H1 (cell line): ENCODE measurements at regions not wholly inside any gene's neighbourhood (a gene's known extent, or its start where the extent isn't known, plus 50 kb on each side); places are given as distances from the start of the nearest gene placed in this dataset.

ENCODE experiments used
- ASH2L ChIP-seq: fragments of 200-600, 300-600 bp; sonication (generic); IDR thresholded peaks from one replicate; pipeline ENCODE4 v1.7.1; 2017; ENCODE audit warnings: low read length
- ATF3 ChIP-seq: IDR thresholded peaks from 2 replicates; pipeline ENCODE4 v1.6.1; 2011; ENCODE audit warnings: low read depth, mild to moderate bottlenecking, low read length; ENCODE audit not compliant: insufficient read depth
- FOSL1 ChIP-seq: IDR thresholded peaks from 2 replicates; pipeline ENCODE4 v1.6.1; 2011; ENCODE audit warnings: mild to moderate bottlenecking, low read depth, low read length, moderate library complexity; ENCODE audit not compliant: insufficient read depth
- HDAC2 ChIP-seq, 2 experiments: fragments of 300-600 bp in 1 of 2; sonication (generic) in 1 of 2; IDR thresholded peaks; 2 replicates each; pipeline ENCODE4 v1.6.1; 2011 to 2012; ENCODE audit warnings: low read depth in 2 of 2, low read length in 2 of 2, mild to moderate bottlenecking in 2 of 2, moderate library complexity in 2 of 2, borderline replicate concordance in 1 of 2, inconsistent platforms in 1 of 2
- KDM1A ChIP-seq: fragments of 200-600, 300-600 bp; sonication (generic); IDR thresholded peaks from 2 replicates; pipeline ENCODE4 v1.7.1; 2016; ENCODE audit warnings: mild to moderate bottlenecking, low read length, borderline replicate concordance
- POLR2A ChIP-seq, 2 experiments: IDR thresholded peaks; 1 replicate in 1 of 2; 2 replicates in 1 of 2; pipeline ENCODE4 v1.6.1; 2011; ENCODE audit warnings: low read depth in 2 of 2, low read length in 2 of 2, mild to moderate bottlenecking in 2 of 2; ENCODE audit errors: control extremely low read depth in 1 of 2
- RNF2 ChIP-seq: fragments of 200-900, 300-1000 bp; sonication (generic); IDR thresholded peaks from 2 replicates; pipeline ENCODE4 v1.7.1; 2016; ENCODE audit warnings: borderline replicate concordance, low read depth, mild to moderate bottlenecking, antibody characterized with exemption, low read length; ENCODE audit not compliant: poor library complexity, severe bottlenecking; ENCODE audit errors: missing control alignments
- SRF ChIP-seq: IDR thresholded peaks from 2 replicates; pipeline ENCODE4 v1.6.1; 2011; ENCODE audit warnings: mild to moderate bottlenecking, low read depth, low read length, moderate library complexity

GRCh38 chr7:119096683-119097082, 872.2 kb downstream of the ANKRD7 start (continued):
- no peak for TF ChIP-seq ATF3
- no peak for TF ChIP-seq SRF
- TF ChIP-seq FOSL1: no peak
- no peak for TF ChIP-seq KDM1A
- TF ChIP-seq HDAC2 (IDR thresholded peaks at IDR 0.05; ENCODE audit: borderline replicate concordance in 1 of 2, low read depth in 2 of 2, low read length in 2 of 2): no peak
- TF ChIP-seq POLR2A (IDR thresholded peaks at IDR 0.05; ENCODE audit: control extremely low read depth in 1 of 2, low read depth in 2 of 2, low read length in 2 of 2): no peak
- no peak for TF ChIP-seq ASH2L
- no peak for TF ChIP-seq RNF2
